Peyer's patch (tissue), 4 donors: ENCODE measurements at regions not wholly inside any gene's neighbourhood (a gene's known extent, or its start where the extent isn't known, plus 50 kb on each side); places are given as distances from the start of the nearest gene placed in this dataset.

ENCODE experiments used
- POLR2A ChIP-seq, 2 donors: fragments of 450-650 bp; IDR thresholded peaks; one replicate each; pipeline ENCODE4 v1.5.1; 2017; ENCODE audit warnings: antibody characterized with exemption in 2 of 2, mild to moderate bottlenecking in 2 of 2, moderate library complexity in 2 of 2
- TF ChIP-seq, protein P1 (sequence below), 6 experiments: fragments of 450-650 bp in 4 of 6; fragments of 200-600 bp in 2 of 6; sonication (generic) in 1 of 6; IDR thresholded peaks; one replicate each; pipeline ENCODE4 v1.5.1; 2017 to 2019; ENCODE audit warnings: antibody characterized with exemption in 6 of 6, mild to moderate bottlenecking in 3 of 6, moderate library complexity in 1 of 6

DNA sequence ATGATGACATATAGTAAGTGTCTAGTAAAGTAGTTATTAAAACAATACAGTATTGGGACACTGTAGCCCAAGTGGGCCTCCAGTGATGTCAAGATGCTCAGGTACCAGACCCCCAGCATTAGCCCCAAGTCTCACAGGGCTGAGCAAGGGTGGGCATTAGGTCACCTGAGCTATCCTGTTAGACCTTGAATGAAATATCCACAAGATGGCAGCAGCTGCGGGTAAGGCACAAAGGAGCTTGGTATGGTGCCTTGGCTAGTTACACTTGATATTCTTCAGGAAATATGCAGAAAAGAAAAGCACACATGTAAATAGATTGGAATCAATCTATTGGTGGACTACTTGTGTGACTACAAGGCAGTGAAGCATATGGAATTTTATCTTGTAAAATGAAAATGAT, 701.8 kb upstream of the ADGRB3 start:
- TF ChIP-seq, protein P1, sequence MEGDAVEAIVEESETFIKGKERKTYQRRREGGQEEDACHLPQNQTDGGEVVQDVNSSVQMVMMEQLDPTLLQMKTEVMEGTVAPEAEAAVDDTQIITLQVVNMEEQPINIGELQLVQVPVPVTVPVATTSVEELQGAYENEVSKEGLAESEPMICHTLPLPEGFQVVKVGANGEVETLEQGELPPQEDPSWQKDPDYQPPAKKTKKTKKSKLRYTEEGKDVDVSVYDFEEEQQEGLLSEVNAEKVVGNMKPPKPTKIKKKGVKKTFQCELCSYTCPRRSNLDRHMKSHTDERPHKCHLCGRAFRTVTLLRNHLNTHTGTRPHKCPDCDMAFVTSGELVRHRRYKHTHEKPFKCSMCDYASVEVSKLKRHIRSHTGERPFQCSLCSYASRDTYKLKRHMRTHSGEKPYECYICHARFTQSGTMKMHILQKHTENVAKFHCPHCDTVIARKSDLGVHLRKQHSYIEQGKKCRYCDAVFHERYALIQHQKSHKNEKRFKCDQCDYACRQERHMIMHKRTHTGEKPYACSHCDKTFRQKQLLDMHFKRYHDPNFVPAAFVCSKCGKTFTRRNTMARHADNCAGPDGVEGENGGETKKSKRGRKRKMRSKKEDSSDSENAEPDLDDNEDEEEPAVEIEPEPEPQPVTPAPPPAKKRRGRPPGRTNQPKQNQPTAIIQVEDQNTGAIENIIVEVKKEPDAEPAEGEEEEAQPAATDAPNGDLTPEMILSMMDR (IDR thresholded peaks at IDR 0.05): no peak
- TF ChIP-seq POLR2A (IDR thresholded peaks at IDR 0.05): no peak
